ENCODE measurements at regions not wholly inside any gene's neighbourhood (a gene's known extent, or its start where the extent isn't known, plus 50 kb on each side); places are given as distances from the start of the nearest gene placed in this dataset.

DNA sequence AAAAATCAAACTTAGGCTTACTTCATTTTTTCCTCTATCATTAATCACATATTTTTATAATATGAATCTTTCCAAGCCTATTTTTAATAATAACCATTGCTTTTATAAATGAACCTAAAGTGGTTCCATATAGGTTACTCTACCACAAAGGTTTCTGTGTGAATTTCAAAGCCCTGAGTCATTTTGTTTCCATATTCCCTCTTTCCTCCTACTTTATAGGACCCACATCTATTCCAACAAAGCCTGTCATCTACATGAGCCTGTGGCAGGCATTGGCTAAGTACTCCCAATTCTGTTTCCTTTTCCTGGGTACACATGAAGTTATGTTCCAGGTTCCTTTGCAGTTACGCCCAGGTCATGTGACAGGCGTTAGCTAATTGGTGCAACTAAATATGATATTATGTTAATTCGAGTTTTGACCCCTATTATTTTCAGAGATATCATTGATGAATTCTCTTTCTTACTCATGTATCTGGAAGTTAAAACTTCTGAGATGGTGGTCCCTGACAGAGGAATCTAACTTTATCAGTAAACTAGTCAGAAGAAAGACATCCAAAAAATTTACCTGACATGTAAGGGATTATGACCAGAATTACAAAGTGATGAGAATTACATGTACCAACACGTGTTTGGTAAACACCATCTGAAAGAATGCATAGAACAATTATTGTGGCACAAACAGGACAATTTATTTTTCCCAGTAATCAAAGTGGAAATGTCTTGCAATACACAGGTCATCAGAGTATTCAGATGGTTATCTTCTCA, 1264.0 kb upstream of the CNTN5 start:
- TF ChIP-seq, protein P1, sequence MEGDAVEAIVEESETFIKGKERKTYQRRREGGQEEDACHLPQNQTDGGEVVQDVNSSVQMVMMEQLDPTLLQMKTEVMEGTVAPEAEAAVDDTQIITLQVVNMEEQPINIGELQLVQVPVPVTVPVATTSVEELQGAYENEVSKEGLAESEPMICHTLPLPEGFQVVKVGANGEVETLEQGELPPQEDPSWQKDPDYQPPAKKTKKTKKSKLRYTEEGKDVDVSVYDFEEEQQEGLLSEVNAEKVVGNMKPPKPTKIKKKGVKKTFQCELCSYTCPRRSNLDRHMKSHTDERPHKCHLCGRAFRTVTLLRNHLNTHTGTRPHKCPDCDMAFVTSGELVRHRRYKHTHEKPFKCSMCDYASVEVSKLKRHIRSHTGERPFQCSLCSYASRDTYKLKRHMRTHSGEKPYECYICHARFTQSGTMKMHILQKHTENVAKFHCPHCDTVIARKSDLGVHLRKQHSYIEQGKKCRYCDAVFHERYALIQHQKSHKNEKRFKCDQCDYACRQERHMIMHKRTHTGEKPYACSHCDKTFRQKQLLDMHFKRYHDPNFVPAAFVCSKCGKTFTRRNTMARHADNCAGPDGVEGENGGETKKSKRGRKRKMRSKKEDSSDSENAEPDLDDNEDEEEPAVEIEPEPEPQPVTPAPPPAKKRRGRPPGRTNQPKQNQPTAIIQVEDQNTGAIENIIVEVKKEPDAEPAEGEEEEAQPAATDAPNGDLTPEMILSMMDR (IDR thresholded peaks at IDR 0.05), result no peak
- no peak for TF ChIP-seq POLR2A (IDR thresholded peaks at IDR 0.05)
